ENCODE measurements at regions not wholly inside any gene's neighbourhood (a gene's known extent, or its start where the extent isn't known, plus 50 kb on each side); places are given as distances from the start of the nearest gene placed in this dataset.
"Not testable (repeated sequence)": the region's sequence is repeated elsewhere in the genome, so short reads cannot be mapped to it uniquely, and the experiment has no call there.

DNA sequence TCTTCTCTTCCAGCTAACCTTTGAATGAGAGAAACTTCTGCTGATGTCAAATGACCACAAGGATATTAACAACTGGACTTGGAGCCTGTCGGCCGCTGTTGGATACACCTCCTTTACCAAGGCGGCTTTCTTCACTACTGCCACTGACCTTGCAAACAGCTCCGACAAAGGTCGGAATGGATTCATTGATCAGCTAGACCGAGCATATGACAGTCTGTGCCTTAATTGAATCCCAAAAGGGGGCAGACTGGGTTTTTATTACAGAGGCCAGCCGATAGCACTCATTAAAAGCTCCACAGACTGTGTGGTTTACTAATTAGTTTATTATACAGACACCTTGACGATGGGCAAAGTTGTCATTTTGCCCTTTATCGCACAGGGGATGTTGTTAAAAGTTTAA lies 394.5 kb downstream of the RERGL start:
- no peak for DNase-seq

DNA sequence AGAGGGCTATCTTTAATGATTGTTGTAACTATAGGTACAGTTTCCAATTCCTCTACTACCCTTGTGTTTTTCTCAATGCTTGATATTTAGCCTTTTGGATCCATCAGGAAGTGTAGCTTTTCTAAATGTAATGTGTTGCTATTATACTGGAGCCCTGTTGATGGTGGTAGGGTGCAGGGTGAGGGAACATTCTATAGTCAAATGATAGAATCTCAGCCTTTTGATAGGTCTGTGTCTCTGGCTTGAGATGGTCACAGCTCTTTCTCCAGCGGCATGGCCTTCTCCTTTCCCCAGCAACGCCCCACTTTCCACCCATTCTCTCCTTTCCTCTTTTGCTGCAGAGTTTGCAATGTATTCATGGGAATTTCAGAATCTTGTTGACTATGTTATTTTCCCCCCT lies 398.6 kb downstream of the RERGL start:
- no peak for DNase-seq

DNA sequence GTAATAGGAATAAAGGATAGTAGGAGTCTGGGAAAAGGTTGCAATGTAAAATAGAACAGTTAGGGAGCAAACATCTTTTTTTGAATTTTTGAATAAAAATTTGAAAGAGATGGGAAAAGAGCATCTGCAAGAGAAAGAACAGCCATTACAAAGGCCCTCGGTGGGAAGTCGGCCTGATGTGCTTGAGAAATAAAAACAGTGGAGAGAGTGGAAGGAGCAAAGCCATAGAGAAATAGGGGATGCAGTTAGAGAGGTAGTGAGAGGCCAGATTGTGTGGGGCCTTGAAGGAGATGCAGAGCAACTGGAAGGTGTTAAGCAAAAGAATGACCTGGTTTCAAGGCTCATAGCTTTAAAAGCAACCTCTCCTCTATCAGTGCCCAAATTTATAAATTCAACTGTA lies 409.8 kb downstream of the RERGL start:
- no peak for DNase-seq

DNA sequence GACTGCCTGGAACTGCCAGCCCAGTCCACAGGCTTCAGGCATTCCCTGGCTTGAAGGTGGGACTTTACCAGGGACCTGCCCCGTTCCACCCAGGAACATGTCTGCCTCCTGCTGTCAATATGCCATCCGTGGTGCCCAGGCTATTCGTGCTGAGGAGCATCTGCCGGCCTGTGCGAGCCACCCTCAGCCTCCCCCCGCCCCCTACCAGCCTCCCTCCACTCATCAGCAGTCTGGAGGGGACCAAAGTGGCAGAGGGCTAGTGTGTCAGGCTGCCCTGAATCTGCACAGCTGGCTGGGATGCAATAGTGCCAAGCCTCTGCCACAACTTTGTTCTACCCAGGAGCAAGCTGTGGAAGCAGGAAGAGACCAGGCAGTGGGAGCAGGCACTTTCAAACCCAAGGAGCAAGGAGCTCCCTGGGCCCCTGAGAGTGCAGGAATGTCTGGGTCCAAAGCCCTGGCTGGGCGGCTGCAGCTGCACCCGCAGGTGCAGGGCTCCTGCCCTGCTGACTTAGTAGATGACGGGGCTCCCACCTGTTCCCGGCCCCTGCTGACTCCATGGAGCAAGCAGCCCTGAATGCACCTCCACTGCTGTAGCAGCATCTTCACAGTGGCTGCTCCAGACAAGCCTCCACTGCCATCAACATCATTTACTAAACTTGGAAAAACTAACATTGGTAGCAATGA lies 423.2 kb downstream of the RERGL start:
- DNase-seq = no peak

DNA sequence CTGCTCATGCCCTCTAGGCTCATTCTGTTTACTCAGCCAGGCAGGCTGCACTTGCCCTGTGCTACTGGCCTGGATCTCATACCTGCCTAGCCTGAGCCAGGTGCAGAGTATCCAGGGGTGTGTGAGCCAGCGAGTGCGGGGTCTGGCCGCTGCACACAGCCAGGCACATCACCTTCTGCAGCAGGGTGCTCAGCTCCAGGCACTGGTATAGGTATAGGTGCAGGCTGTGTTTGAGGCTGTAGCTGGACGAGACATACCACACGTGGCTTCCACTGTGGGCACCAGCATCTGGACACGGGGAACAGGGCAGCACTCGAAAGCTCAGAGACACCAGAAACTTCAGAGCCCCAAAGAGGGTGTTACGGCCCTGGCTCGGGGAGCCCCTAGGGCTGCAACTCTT lies 424.2 kb downstream of the RERGL start:
- no peak for DNase-seq

DNA sequence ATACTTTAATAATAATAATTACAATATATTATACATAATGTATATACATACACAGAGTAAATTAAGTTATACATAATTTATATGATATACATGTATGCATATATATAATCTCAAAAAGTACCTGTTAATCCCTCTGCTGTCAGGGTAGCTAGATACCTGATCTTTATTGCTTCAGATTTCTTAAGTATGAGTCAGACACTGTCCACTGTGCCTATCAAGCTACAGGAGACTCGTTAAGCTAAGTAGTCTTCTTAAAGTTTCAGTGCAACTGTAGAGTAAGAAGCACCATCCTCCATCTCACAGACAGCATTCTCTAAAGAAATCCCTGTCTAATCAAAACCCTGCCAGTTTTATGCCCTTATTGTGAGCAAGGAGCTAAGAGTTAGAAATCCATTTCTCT lies 428.7 kb downstream of the RERGL start:
- no peak for DNase-seq

DNA sequence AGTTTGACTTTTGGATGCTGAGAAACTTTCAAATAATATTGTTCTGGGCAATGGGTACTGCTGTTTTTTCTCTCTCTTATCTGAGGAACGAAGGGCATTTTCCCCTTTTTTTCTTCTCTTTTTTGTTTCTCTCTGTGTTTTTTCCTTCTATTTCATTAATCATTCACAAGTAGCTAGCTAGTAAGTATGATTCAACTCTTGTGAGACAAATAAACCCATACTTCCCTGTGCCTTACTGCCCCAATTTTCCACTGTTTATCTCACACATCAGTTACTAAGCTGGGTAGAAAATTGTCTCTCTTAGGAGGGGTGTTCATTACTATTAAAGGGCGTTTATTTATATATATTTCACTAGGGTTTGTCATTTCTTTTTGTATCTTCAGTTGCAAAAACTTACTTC lies 437.6 kb downstream of the RERGL start:
- no peak for DNase-seq

DNA sequence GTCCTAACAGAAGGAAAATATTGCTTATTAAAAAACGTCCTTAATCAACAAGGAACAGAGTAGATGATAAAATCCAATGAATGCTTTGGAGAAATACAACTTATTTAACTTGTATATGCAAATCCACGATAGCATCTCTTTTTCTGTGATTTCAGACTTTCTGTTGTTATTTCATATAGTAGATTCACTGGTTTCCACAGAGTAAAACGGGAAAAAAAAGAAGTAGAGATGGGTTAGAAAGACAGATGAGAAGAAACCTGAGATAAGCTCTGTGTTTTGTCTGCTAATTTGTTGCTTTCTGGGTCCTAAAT lies 447.7 kb downstream of the RERGL start:
- no peak for DNase-seq

DNA sequence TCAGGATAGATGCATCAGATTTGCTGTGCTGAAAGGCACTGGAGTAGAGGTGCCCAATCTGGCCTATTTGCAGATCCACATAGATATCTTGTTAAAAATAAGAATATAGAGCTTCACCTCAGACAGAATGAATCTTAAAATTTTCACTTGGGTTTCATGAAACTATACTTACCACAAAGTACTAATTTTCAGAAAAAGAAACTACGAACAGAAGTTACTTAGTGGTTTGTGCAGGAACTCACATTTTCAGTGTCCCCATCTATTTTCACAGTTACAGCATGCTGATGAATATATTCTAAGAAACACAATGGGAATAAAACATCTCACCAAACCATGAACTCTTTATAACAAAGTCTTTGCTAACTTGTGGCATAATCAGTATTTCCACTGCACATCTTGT lies 449.4 kb downstream of the RERGL start:
- DNase-seq = no peak

DNA sequence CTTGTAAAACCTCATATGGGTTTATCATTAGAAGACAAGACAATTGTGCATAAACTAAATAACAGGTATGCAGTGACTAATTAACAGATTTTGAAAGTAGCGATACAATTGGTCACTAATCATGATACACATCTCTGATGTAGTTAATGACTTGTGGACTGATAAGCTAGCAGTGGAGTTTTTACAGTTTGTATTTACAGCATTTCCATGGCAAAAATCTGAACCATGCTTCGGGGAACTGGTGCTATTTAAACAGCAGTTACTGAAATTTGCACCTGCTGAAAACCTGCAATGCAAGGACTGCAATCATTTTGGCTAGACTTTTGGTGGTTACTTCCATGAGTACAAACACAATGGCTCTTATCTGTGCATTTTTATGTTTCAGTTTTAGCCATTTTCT lies 471.2 kb downstream of the RERGL start:
- DNase-seq = no peak

DNA sequence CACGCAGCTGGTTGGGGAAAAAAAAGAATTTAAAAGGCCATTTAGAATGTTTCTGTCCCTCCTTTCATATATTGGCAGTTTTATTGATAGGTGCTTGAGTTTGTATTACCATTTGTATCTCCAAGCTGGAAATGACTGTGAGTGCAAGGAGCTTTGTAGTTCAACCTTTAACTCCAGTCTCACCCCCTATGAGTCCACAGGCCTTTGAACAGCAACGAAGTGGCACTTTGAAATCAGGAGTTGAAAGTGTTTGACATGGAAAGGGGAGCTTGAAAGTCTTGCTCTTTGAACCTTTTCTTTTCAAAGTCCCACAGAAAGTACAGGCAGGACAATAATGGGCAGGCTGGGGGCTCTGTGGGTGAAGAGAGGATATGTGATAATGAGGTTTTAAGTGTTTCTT lies 480.3 kb downstream of the RERGL start:
- no peak for DNase-seq

DNA sequence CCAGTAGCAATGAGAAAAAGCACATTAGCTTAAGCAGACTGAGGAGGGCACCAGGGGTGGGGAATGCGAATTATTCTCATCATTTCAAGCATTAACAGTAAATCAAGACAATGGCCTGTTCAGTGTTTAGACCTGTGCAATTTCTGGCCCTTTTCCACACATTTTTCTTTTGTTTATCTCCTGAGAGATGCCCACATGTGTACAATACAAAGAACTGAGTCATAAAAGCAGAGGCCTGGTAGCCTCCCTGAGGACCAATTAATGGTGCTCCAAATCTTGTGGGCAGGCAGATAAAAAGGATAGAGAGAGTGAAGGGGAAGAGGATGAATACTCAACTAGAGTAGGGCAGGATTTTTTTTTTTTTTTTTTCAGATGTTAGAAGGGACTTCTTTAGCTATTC lies 480.8 kb downstream of the RERGL start:
- DNase-seq = no peak

DNA sequence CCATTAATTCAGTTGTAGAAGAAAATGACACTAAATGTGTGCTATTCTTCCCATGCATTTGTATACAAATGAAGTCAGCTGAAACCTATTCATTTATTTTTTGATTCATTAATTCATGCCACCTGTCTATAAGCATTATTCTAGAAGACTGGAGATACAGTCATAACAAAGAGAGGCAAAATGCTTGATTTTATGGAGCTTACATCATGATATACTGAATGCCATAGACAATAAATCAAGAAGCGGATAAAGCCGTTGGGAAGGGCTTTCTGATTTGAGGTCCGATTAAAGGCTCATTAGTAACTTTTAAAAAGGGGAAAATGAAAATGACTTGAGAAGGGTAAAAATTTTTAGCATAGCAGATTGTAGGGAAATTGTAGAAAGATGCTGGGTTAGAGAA lies 494.9 kb downstream of the RERGL start:
- DNase-seq = no peak

DNA sequence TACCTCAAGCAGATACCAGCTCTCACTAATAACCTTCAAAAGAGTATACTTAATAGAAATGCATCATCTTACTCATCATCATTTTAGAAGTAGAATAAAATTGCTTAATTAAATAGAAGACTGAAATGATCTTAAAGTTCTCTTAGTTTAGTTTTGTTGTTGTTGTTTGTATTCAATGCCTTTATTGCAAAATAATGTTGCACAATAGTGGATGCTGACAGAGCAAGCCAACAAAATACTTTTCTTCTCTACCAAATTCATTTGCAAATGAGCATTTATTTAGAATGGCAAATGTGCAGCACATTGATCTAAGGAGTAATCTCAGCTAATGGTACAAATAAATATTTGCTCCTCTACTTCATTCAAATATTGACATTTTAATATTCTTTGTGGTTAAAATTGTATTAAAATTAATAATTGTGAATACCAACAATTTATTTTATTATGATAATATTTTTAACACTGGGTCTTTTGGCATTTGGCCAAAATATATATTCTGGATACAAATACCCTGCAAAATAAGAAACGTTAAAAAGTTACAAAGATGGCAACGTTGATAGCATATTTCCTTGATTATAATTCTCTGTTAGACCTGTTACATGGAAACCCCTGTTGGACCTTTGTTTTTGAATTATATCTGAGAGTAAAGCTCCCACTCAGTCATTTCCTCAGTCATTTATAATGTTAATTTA lies 496.1 kb downstream of the RERGL start:
- no peak for DNase-seq

DNA sequence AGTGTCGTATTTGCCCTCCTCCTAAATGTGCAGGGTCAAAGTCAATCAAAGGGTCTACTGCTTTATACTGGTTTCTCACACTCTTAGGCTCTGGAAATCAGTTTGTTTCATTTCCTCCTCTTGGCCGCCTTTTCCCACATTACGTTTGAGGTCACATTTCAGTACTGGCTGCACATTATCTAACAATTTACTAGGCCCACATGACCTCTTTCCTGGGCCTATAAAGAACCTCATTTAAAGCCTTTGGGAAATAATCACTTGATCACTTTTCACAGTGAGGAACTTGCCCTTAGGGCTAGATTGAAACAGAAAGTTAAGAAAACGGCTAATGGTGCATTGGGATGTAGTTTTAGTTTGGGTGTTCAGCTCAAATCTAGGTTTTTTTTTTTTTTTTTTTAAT lies 497.5 kb downstream of the RERGL start:
- DNase-seq = no peak

DNA sequence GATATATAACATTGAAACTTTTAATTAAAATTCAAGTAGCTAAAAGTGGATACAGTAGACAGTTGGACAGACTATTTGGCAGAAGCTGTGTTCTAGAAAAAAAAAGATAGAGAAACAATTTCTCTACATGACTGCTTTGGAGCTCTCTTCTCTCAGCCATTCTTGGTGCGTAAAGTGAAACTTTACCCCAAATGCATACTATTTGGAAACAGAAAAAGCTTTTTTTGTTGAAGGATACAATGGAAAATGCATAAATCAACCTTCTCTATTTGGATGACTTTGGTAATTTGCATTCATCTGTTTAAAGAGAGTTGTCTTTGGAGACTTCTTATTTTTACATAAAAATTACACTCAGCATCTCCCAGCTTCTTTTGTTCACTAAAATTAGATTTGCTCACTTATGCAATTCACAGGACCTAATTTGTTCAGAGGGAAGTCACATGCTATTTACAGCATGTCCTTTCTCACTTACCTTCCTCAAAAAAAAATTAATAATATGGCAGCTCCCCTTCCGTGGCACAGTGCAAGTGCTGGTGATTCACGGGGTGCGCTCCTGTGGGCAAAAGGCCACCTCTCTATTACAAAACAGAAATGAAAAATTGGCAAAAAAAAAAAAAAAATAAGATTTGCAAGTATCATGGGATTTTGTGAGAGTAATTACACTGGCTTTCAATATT lies 498.9 kb downstream of the RERGL start:
- no peak for DNase-seq

DNA sequence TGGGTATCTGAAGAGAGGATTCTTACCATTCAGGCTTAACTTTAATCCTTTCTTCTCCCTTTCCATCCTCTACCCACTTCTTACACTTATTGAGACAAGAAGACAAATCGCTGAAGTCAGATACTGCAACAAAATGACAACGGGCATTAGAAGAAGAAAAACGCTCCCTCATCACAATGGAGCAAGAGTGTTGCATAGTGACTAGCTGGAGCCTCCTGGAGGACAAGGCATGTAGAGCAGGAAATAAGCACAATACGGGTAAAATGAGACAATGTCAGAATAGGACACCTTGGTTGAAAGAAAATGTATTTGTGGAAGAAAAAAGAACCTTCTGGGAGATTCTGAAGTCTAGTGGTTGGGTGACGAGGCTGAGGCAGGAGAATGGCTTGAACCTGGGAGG lies 501.0 kb downstream of the RERGL start:
- DNase-seq = no peak

DNA sequence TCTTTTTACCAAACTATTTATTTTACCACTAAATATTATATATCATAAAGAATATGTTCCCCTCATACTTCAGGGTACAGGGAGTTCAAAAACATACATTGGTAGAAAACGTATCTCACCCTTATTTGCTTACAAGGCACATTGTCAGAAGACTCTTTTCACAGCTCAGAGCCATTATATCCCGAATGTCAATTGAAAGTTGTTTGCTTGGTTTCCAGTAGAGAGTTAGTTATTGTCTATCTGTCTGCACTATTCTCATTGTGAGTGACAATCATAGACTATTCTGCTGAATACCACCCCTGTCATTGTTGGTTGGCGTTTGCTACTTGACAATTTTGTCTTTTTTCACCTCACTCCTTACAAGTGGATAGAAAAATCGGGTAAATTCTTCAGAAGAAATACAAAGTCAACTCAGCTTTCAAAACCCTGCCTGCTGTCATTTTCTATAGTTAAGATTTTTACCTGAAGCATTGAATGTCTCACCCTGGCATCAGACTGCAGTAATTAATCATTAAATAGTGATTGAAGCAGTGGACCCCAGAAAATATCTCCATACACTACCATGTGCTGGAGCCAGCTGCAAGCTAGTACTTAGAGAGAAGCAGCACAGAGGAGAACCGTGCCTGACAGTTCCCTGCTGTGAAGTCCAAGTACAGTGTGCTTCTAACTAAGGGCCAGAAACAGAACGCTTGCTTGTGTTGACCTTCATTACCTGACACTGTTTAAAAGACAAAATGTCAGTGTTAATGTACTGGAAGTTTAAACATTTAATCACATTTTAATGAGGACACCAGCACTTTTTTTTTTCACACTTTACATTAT lies 510.6 kb downstream of the RERGL start:
- no peak for DNase-seq

DNA sequence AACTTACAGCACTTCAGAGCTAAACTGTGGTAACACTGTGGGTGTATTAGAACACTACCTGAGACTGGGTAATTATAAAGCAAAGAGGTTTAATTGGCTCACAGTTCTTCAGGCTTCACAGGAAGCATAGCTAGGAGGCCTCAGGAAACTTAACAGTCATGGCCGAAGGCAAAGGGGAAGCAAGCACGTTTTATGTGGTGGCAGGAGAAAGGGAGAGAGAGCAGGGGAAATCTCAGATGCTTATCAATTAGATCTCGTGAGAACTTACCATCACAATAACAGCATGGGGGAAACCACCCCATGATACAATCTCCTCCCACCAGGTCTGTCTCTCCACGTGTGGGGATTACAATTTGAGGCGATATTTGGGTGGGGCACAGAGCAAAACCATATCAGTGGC lies 512.6 kb downstream of the RERGL start:
- DNase-seq = no peak

DNA sequence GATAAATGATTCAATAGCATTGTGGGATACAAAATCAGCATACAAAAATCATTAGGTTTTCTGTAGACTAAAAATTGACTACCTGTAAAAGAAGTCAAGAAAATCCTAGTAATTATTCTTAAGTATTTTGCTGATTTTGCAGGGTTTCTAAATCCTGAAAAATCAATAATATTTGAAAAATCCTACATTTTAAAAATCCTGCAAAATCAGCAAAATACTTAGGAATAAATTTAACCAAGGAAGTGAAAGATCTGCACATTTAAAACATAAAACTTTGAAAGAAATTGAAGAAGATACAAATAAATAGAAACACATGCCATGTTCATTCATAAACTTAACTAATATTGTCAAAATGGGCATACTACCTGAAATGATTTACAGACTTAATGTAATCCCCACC lies 517.7 kb downstream of the RERGL start:
- DNase-seq = no peak

DNA sequence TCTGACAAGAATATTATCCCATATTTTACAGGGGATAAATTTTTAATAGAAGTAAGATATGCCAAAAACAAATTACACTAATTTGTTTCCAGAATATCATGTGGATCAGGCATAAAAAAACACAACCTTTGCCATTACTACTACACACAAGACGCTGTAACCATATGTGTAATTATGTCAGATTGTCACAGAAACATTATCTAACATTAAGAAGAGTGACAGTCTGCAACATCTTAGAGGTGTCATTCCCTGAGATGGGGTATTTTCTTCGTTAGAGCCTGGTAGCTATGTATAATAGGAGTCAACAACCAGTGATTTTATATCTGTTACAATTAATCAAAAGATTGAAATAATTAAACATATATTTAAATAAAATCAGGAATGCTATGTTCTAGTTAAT lies 518.9 kb downstream of the RERGL start:
- DNase-seq = no peak

DNA sequence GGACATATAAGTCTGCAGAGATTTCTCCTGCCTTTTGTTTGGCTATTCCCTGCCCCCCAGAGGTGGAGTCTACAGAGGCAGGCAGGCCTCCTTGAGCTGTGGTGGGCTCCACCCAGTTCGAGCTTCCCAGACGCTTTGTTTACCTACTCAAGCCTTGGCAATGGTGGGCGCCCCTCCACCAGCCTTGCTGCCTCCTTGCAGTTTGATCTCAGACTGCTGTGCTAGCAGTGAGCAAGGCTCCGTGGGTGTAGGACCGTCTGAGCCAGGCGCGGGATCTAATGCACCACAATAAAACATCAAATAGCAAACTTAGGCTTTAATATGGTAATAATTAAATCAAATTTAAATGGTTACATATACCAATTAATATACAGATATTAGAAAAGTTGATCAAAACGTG lies 525.4 kb downstream of the RERGL start:
- not testable (repeated sequence) for DNase-seq

DNA sequence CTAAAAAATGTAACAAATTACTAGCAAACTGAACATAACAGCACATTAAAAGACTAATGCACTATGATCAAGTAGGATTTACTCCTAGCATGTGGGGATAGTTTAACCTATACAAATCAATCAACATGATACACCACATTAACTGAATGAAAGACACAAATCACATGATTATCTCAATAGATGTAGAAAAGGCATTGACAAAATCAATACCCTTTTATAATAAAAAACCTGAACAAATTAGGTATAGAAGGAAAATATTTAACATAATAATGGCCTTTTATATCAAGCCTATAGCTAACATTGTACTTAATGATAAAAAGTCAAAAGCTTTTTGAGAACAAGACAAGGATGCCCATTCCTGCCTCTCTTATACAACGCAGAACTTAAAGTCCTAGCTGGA lies 540.0 kb downstream of the RERGL start:
- DNase-seq = no peak

DNA sequence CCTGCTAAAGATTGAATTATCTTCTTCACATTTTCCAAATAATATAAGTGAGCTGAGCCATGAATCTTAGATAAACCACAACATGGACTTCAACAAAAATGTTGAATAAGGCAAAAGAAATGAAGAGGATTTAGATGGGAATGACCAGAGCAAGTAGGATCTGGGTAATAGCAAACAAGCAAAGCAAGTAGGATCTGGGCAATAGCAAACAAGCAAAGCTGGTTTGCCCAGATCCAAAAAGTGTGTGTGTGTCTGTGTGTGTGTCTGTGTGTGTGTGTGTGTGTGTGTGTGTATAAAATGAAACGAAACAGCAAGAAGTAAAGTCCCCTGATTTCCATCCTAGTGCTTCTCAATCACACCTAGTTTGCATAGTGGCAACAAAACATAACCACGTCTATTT lies 549.1 kb downstream of the RERGL start:
- no peak for DNase-seq
